ENCODE measurements at regions not wholly inside any gene's neighbourhood (a gene's known extent, or its start where the extent isn't known, plus 50 kb on each side); places are given as distances from the start of the nearest gene placed in this dataset.

GRCh38 chr9:23005156-23005555 lies 558.5 kb downstream of the DMRTA1 start:
- no peak for TF ChIP-seq CTCF (IDR thresholded peaks at IDR 0.05)
- H3K36me3 Mint-ChIP-seq (ENCODE audit: low read depth) = no peaks in the 10 kb centered on the region
- H3K4me3 Mint-ChIP-seq (ENCODE audit: unreplicated experiment) = no peak overlapping the region
- H3K9me3 Mint-ChIP-seq (ENCODE audit: low read depth) = no peaks in the 10 kb centered on the region
- DNase-seq (ENCODE audit: low spot score) = no peak
- H3K27me3 Mint-ChIP-seq (ENCODE audit: low read depth) = peaks cover 7% of the 10 kb centered on the region
- no peak overlapping the region for H3K27ac Mint-ChIP-seq (ENCODE audit: unreplicated experiment)
- no peaks in the 10 kb centered on the region for H3K4me1 Mint-ChIP-seq (ENCODE audit: low read depth)

GRCh38 chr9:23006127-23006526 lies 559.5 kb downstream of the DMRTA1 start:
- H3K9me3 Mint-ChIP-seq (ENCODE audit: low read depth) = peaks cover 6% of the 10 kb centered on the region
- H3K27ac Mint-ChIP-seq (ENCODE audit: unreplicated experiment) = no peak overlapping the region
- H3K4me3 Mint-ChIP-seq (ENCODE audit: unreplicated experiment) = no peak overlapping the region
- TF ChIP-seq CTCF (IDR thresholded peaks at IDR 0.05) = no peak
- no peak for DNase-seq (ENCODE audit: low spot score)
- peaks cover 3% of the 10 kb centered on the region for H3K27me3 Mint-ChIP-seq (ENCODE audit: low read depth)
- H3K4me1 Mint-ChIP-seq (ENCODE audit: low read depth) = no peaks in the 10 kb centered on the region
- H3K36me3 Mint-ChIP-seq (ENCODE audit: low read depth) = no peaks in the 10 kb centered on the region

DNA sequence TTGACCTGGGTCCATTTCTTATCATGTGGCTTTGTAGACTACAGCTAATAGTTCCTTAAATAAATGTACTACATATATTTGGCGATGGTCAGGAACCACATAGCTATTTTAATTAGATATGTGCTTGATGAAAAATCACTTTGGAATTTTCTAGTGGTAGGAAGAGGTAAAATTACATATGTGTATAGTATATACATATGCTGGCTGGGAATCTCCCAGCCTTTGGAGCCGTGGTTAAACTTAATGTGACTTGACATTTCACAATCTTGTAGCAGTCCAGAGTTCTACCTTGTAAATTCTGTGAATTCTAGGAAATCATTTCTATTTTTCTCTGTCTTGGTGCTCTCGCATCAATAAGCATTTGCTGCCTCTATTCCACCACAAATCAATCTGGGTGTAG lies 565.0 kb downstream of the DMRTA1 start:
- Mint-ChIP-seq H3K4me1 (ENCODE audit: low read depth) (no peaks in the 10 kb centered on the region), H3K27ac (ENCODE audit: unreplicated experiment) (no peak overlapping the region), H3K36me3 (ENCODE audit: low read depth) (no peaks in the 10 kb centered on the region), H3K9me3 (ENCODE audit: low read depth) (peaks cover 6% of the 10 kb centered on the region), H3K4me3 (ENCODE audit: unreplicated experiment) (no peak overlapping the region), H3K27me3 (ENCODE audit: low read depth) (no peaks in the 10 kb centered on the region)
- DNase-seq (ENCODE audit: low spot score) = no peak
- TF ChIP-seq CTCF (IDR thresholded peaks at IDR 0.05) = no peak

DNA sequence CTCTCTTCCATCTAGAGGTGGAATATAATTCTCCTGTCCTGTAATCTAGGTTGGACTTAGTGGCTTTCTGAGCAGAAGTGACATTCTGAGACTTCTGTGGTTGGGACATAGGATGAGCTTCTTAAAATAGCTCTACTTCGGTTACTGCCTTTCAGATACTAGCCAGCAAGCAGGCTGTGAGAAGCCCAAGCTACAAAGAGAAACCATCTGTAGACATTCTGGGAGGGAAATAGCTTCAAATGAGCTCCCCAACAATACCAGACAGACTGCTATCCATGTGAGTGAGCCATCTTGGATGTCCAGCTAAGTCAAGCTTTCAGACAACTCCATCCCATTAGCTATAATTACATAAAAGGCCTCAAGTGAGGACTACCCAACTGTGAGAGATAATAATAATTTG lies 568.9 kb downstream of the DMRTA1 start:
- no peaks in the 10 kb centered on the region for H3K36me3 Mint-ChIP-seq (ENCODE audit: low read depth)
- H3K9me3 Mint-ChIP-seq (ENCODE audit: low read depth) = peaks cover 11% of the 10 kb centered on the region
- H3K27me3 Mint-ChIP-seq (ENCODE audit: low read depth) = peaks cover 12% of the 10 kb centered on the region
- H3K4me3 Mint-ChIP-seq (ENCODE audit: unreplicated experiment) = no peak overlapping the region
- H3K4me1 Mint-ChIP-seq (ENCODE audit: low read depth) = no peaks in the 10 kb centered on the region
- no peak for TF ChIP-seq CTCF (IDR thresholded peaks at IDR 0.05)
- no peak overlapping the region for H3K27ac Mint-ChIP-seq (ENCODE audit: unreplicated experiment)
- DNase-seq (ENCODE audit: low spot score) = no peak

- no peak for DNase-seq (ENCODE audit: low spot score)
- Mint-ChIP-seq H3K27me3 (ENCODE audit: low read depth) (peaks cover 2% of the 10 kb centered on the region), H3K4me3 (ENCODE audit: unreplicated experiment) (no peak overlapping the region), H3K36me3 (ENCODE audit: low read depth) (peaks cover 1% of the 10 kb centered on the region), H3K4me1 (ENCODE audit: low read depth) (no peaks in the 10 kb centered on the region), H3K27ac (ENCODE audit: unreplicated experiment) (no peak overlapping the region), H3K9me3 (ENCODE audit: low read depth) (peaks cover 17% of the 10 kb centered on the region)
- no peak for TF ChIP-seq CTCF (IDR thresholded peaks at IDR 0.05)
Observed at GRCh38 chr9:23036416-23036815, 589.8 kb downstream of the DMRTA1 start.
